Smooth muscle cell (in vitro differentiated cells): ENCODE measurements at regions not wholly inside any gene's neighbourhood (a gene's known extent, or its start where the extent isn't known, plus 50 kb on each side); places are given as distances from the start of the nearest gene placed in this dataset.

Source experiments
- DNase-seq: peaks from one replicate; lab custom pipeline; 2025; ENCODE audit not compliant: unreplicated experiment; lab: John Stamatoyannopoulos, UW
- H2AFZ ChIP-seq: fragments of 200-600 bp; sonication (generic); 2 replicates; pipeline ENCODE4 v1.6.0; 2016; ENCODE audit warnings: antibody characterized with exemption, low read depth, mild to moderate bottlenecking
- H3F3A ChIP-seq: fragments of 200-600 bp; sonication (generic); 2 replicates; pipeline ENCODE4 v1.6.0; 2017; ENCODE audit warnings: antibody characterized with exemption, low read depth
- H3K27ac ChIP-seq: fragments of 200-600 bp; sonication (generic); 2 replicates; pipeline ENCODE4 v1.5.1; 2016; ENCODE audit warnings: low read depth, mild to moderate bottlenecking
- H3K27me3 ChIP-seq: fragments of 200-600 bp; sonication (generic); 2 replicates; pipeline ENCODE4 v1.6.1; 2016; ENCODE audit warnings: low read depth, mild to moderate bottlenecking
- H3K36me3 ChIP-seq: fragments of 200-600 bp; sonication (generic); 2 replicates; pipeline ENCODE4 v1.5.1; 2016; ENCODE audit warnings: low read depth
- H3K4me1 ChIP-seq: fragments of 200-600 bp; sonication (generic); 2 replicates; pipeline ENCODE4 v1.5.1; 2016; ENCODE audit warnings: low read depth
- H3K4me2 ChIP-seq: fragments of 200-600 bp; sonication (generic); 2 replicates; pipeline ENCODE4 v1.6.0; 2016; ENCODE audit warnings: mild to moderate bottlenecking
- H3K4me3 ChIP-seq: fragments of 200-600 bp; sonication (generic); 2 replicates; pipeline ENCODE4 v1.5.1; 2016; ENCODE audit warnings: mild to moderate bottlenecking
- H3K79me2 ChIP-seq: fragments of 200-600 bp; sonication (generic); 2 replicates; pipeline ENCODE4 v1.6.0; 2016; ENCODE audit warnings: low read depth, mild to moderate bottlenecking
- H3K9ac ChIP-seq: fragments of 200-600 bp; sonication (generic); 2 replicates; pipeline ENCODE4 v1.6.0; 2016; ENCODE audit warnings: low read depth
- H3K9me3 ChIP-seq: fragments of 200-600 bp; sonication (generic); replicated peaks from 2 replicates; pipeline ENCODE4 v1.5.1; 2016; ENCODE audit warnings: low read depth
- H4K20me1 ChIP-seq: fragments of 200-600 bp; sonication (generic); 2 replicates; pipeline ENCODE4 v1.6.0; 2016; ENCODE audit warnings: low read depth
- WGBS: methylation state at CpG from one replicate; pipeline ENCODE4 v1.1.7; 2016; ENCODE audit warnings: low lambda C conversion rate; 5-methylcytosine and 5-hydroxymethylcytosine counted together
- TF ChIP-seq, protein P1 (sequence below): fragments of 200-600 bp; sonication (generic); IDR thresholded peaks from 2 replicates; pipeline ENCODE4 v1.5.1; 2017; ENCODE audit warnings: borderline replicate concordance, mild to moderate bottlenecking, antibody characterized with exemption; ENCODE audit not compliant: insufficient read depth, poor library complexity, severe bottlenecking

DNA sequence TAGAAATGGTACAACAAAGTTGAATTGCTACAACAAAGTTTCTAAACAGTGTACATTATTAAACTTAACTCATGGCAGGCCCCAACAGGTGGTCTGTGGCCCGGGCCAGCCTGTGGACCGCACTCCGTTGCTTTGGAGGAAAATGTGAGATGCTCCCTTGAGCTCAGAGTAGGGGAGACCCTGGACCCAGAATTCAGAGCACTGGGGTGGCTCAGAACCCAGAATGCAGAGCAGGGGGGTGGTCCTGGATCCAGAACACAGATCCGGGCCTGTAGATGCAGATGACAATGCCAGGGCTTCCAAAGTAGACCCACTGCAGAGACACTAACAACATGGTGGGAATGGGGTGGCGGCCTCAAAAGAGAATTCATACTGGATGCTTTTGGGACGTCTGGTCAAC, 311.0 kb downstream of the NDUFA10 start:
- Histone ChIP-seq H3K27me3 (no peaks in the 10 kb centered on the region), H3K27ac (no peak overlapping the region), H2AFZ (no peak overlapping the region), H3K4me3 (no peak overlapping the region), H3K4me2 (no peak overlapping the region), H3F3A (no peaks in the 10 kb centered on the region), H3K36me3 (no peaks in the 10 kb centered on the region), H3K9ac (no peak overlapping the region), H3K79me2 (no peaks in the 10 kb centered on the region), H4K20me1 (no peaks in the 10 kb centered on the region), H3K9me3 (no peaks in the 10 kb centered on the region), H3K4me1 (peaks cover 9% of the 10 kb centered on the region)
- 71% methylated on average over 6 of the region's 6 CpGs for WGBS
- TF ChIP-seq, protein P1, sequence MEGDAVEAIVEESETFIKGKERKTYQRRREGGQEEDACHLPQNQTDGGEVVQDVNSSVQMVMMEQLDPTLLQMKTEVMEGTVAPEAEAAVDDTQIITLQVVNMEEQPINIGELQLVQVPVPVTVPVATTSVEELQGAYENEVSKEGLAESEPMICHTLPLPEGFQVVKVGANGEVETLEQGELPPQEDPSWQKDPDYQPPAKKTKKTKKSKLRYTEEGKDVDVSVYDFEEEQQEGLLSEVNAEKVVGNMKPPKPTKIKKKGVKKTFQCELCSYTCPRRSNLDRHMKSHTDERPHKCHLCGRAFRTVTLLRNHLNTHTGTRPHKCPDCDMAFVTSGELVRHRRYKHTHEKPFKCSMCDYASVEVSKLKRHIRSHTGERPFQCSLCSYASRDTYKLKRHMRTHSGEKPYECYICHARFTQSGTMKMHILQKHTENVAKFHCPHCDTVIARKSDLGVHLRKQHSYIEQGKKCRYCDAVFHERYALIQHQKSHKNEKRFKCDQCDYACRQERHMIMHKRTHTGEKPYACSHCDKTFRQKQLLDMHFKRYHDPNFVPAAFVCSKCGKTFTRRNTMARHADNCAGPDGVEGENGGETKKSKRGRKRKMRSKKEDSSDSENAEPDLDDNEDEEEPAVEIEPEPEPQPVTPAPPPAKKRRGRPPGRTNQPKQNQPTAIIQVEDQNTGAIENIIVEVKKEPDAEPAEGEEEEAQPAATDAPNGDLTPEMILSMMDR: no peak
- DNase-seq: no peak

DNA sequence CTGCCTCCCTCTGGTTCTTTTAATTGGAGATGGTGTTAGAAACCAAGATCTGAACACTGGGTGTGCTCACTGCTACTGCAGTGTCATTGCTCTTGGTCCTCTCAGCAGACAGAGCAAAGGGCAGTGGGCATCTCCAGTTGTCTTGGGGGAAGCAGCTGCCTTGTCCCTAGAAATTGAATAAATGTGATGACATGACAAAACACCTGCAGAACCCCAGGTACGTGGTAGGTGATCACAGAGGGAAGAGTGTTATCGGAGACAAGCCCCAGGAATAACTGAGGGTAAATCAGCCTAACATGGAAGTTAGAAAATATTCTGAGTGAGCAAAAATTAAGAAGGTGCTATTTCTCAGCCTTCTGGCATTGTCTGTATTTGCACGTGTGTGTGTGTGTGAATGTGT, 311.9 kb upstream of the HDAC4 start:
- TF ChIP-seq, protein P1: no peak
- DNase-seq: no peak

DNA sequence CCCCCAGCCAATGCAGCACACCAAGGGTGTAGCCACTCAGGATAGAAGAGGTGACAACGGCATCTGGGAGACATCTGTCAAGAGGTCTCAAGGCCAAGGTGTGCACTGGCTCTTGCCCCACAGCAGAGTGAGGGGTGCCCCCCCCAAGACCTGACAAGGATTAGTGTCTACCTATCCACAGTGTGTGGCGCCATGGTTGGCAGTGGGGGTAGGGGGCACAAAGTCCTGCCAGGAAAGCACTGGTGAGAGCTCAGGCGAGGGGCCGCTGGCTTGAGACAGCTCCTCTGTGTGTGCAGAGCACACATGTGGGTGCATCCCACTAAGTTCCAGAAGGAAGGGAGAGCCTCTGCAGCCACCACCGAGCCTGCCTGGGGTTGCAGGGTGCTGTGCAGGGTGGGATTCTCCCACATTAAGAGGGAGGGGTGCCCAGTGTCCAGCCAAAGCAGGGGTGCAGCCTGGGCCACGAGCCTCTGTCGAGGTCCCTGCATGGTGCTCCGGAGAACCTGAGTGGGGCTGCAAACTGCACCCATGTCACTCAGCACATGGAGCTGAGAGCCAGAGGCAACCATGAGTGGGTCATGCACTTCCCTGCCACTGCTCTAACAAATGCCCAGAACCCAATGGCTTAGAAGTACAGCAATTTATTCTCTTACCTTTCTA, 311.2 kb upstream of the HDAC4 start:
- Histone ChIP-seq H3F3A (no peaks in the 10 kb centered on the region), H2AFZ (no peak overlapping the region), H3K4me3 (no peak overlapping the region), H3K9me3 (no peaks in the 10 kb centered on the region), H3K27ac (no peak overlapping the region), H4K20me1 (no peaks in the 10 kb centered on the region), H3K9ac (no peak overlapping the region), H3K27me3 (no peaks in the 10 kb centered on the region), H3K36me3 (no peaks in the 10 kb centered on the region), H3K4me1 (peaks cover 9% of the 10 kb centered on the region), H3K79me2 (no peaks in the 10 kb centered on the region), H3K4me2 (no peak overlapping the region)
- DNase-seq: no peak
- TF ChIP-seq, protein P1: no peak
- WGBS: 85% methylated on average over 8 of the region's 8 CpGs

More for the DNA sequence above, 311.9 kb upstream of the HDAC4 start:
- Histone ChIP-seq H3K4me2 (no peak overlapping the region), H3K27me3 (no peaks in the 10 kb centered on the region), H3K36me3 (no peaks in the 10 kb centered on the region), H3K79me2 (no peaks in the 10 kb centered on the region), H3K27ac (no peak overlapping the region), H4K20me1 (no peaks in the 10 kb centered on the region), H2AFZ (no peak overlapping the region), H3K4me1 (peaks cover 9% of the 10 kb centered on the region), H3K4me3 (no peak overlapping the region), H3F3A (no peaks in the 10 kb centered on the region), H3K9me3 (no peaks in the 10 kb centered on the region), H3K9ac (no peak overlapping the region)
- WGBS: 96% methylated on average over 3 of the region's 3 CpGs
